ENCODE measurements at regions not wholly inside any gene's neighbourhood (a gene's known extent, or its start where the extent isn't known, plus 50 kb on each side); places are given as distances from the start of the nearest gene placed in this dataset.
A peak's percentile ranks its signal among the peaks of the same experiment; 100 is the strongest.

DNA sequence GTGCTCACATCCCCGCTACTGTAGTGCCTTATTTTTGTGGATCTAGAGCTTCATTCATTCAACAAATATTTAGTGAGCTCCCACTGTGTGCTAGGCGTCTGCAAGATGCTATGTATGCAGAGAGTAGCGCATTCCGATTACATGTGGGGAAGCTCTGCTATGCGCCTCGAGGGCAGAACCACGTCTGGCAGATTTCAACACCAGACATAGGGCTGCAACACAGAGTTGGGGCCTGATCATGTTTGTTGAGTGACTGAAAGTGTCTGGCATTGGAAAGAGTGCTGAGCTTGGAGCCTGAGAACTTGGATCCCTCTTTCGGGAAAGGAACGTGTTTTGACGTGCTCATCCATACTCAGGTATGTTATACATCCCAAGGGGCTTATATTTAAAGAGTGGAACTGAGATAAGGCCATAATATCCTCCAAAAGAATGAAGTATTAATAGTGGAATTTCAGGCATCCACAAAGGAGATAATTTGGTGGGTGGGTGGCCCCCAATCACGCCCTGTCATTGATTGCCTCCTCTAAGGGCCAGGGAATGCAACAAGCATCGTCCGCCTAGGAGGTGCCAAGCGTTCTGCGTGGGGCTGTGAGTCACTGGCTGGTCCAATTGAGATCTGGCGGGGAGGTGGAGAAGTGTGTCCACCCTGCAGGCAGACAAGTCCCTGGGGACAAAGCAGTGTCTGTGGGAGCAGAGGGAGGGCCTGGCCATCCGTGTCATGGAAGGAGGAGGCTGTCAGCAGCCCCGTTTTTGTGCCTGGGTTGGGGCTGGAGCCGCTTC is 62.8 kb upstream of the ZBTB40 start:
- no peak for DNase-seq

DNA sequence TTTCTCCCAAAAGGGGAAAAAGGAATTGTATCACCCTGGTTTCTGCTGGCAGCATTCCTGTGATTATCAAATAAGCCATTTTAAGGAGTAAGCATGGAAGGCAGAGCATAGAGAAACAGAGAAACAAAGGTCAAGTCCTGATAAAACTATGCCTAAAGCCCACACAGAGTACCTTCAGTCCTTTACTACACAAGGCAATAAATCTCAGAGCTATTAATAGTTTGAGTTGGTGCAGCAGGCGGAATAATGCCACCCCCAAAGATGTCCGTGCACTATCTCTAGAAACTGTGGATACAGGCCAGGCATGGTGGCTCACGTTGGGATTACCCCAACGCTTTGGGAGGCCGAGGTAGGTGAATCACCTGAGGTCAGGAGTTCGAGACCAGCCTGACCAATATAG is 58.1 kb upstream of the ZBTB40 start:
- no peak for DNase-seq

DNA sequence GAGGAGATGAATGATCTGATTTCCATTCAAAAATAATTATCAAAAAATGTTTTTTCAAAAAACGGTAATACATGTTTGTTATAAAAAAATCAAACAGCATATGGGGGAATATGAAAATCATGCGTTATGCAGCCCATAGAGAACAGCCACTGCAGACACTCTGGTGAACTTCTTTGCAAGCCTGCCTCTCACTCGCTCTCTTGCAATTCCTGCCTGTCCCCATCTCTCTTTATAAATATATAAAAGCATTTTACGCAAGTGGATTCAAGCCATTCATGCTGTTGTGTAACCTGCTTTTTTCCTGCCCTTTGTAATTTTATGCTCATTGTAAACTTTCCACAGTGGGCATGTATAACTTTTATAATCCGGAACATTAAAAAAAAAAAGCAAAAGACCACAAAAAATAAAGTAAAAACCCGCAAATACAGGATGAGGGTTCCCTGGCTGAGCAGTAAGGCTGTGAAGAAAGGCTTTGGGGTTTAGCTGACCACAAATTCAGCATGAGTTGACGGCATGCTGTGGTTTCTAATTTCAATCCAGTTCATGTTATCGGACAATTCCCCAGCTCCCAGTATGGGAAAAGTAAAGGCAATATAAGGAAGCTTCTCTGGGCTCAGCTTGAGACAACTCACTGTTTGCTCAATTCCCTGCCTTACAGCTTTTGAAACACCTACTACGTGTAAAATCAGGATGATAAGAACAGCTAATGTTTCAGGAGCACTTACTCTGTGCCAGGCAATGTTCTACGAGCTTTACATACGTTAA is 52.8 kb upstream of the ZBTB40 start:
- no peak for DNase-seq

DNA sequence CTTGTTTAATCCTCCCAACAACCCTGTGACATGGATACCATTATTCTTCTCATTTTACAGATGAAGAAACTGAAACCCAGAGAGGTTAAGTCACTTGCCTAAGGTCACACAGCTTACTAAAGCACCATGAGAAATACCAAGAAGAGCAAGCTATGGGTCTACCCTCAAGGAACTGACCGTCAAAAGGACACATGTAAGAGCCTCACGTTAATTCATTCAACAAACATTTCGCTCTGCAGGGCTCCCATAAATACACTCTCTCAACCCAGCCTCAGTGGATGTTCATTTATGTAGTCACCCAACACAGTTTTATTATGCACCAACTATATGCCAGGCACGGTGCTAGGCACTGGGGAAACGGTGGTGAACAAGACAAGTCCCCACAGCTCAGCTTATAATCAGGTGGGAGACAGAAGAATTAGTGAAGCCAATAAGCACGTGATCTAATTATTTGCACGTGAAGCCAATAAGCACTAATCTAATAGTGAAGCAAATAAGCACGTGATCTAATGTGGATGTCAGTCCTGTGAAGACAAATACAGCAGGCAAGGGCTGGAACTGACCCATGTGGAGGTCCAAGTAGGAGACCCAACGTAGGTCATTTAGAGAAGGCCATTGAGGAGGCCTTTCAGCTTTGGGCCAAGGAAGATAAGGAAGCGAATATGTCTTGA is 52.1 kb upstream of the ZBTB40 start:
- peak; percentile 70 for DNase-seq

Data from NCI-H82 (cell line).